ENCODE measurements at regions not wholly inside any gene's neighbourhood (a gene's known extent, or its start where the extent isn't known, plus 50 kb on each side); places are given as distances from the start of the nearest gene placed in this dataset.

GRCh38 chr5:99315413-99316183, 386.8 kb upstream of the CHD1 start:
- 52 to 58% methylated on average over 2 of the region's 2 CpGs for WGBS, 2 donors (ENCODE audit: low coverage in 1 of 2)
- H3K4me1 ChIP-seq = no peaks in the 10 kb centered on the region
- ATAC-seq = no peak
- H3K4me3 ChIP-seq = no peak overlapping the region
- TF ChIP-seq CTCF (IDR thresholded peaks at IDR 0.05) (no peak), POLR2AphosphoS5 (IDR thresholded peaks at IDR 0.05) (no peak), POLR2A (IDR thresholded peaks at IDR 0.05) (no peak), EP300 (IDR thresholded peaks at IDR 0.05) (no peak)
- no peaks in the 10 kb centered on the region for H3K27me3 ChIP-seq
- H3K27ac ChIP-seq = no peak overlapping the region
- H3K36me3 ChIP-seq = no peaks in the 10 kb centered on the region
- no peaks in the 10 kb centered on the region for H3K9me3 ChIP-seq

GRCh38 chr5:99314721-99315120, 385.9 kb upstream of the CHD1 start:
- H3K36me3 ChIP-seq = no peaks in the 10 kb centered on the region
- TF ChIP-seq EP300 (IDR thresholded peaks at IDR 0.05) (no peak), CTCF (IDR thresholded peaks at IDR 0.05) (no peak), POLR2AphosphoS5 (IDR thresholded peaks at IDR 0.05) (no peak), POLR2A (IDR thresholded peaks at IDR 0.05) (no peak)
- 18 to 29% methylated on average over 2 of the region's 2 CpGs for WGBS, 2 donors (ENCODE audit: low coverage in 1 of 2)
- H3K9me3 ChIP-seq = no peaks in the 10 kb centered on the region
- no peaks in the 10 kb centered on the region for H3K4me1 ChIP-seq
- no peak overlapping the region for H3K4me3 ChIP-seq
- no peak for ATAC-seq
- no peak overlapping the region for H3K27ac ChIP-seq
- no peaks in the 10 kb centered on the region for H3K27me3 ChIP-seq

GRCh38 chr5:99308131-99308530, 379.3 kb upstream of the CHD1 start:
- Histone ChIP-seq H3K36me3 (no peaks in the 10 kb centered on the region), H3K4me3 (no peak overlapping the region), H3K27me3 (no peaks in the 10 kb centered on the region), H3K9me3 (no peaks in the 10 kb centered on the region), H3K27ac (no peak overlapping the region), H3K4me1 (no peaks in the 10 kb centered on the region)
- ATAC-seq = no peak
- TF ChIP-seq POLR2A (IDR thresholded peaks at IDR 0.05) = no peak
- no peak for TF ChIP-seq POLR2AphosphoS5 (IDR thresholded peaks at IDR 0.05)
- no peak for TF ChIP-seq EP300 (IDR thresholded peaks at IDR 0.05)
- TF ChIP-seq CTCF (IDR thresholded peaks at IDR 0.05) = no peak
- 48 to 64% methylated on average over 1 of the region's 1 CpG for WGBS, 2 donors (ENCODE audit: low coverage in 1 of 2)

GRCh38 chr5:99305045-99305580, 376.3 kb upstream of the CHD1 start:
- H3K27me3 ChIP-seq = no peaks in the 10 kb centered on the region
- H3K9me3 ChIP-seq = no peaks in the 10 kb centered on the region
- H3K4me1 ChIP-seq = no peaks in the 10 kb centered on the region
- no peak for ATAC-seq
- no peak overlapping the region for H3K4me3 ChIP-seq
- WGBS, 2 donors (ENCODE audit: low coverage in 1 of 2) = 58 to 79% methylated on average over 4 of the region's 4 CpGs
- no peak for TF ChIP-seq POLR2AphosphoS5 (IDR thresholded peaks at IDR 0.05)
- TF ChIP-seq POLR2A (IDR thresholded peaks at IDR 0.05) = no peak
- TF ChIP-seq CTCF (IDR thresholded peaks at IDR 0.05) = no peak
- TF ChIP-seq EP300 (IDR thresholded peaks at IDR 0.05) = no peak
- no peak overlapping the region for H3K27ac ChIP-seq
- no peaks in the 10 kb centered on the region for H3K36me3 ChIP-seq

- Histone ChIP-seq H3K9me3 (no peaks in the 10 kb centered on the region), H3K4me3 (no peak overlapping the region), H3K4me1 (no peaks in the 10 kb centered on the region), H3K36me3 (no peaks in the 10 kb centered on the region), H3K27ac (no peak overlapping the region), H3K27me3 (no peaks in the 10 kb centered on the region)
- no peak for ATAC-seq
- TF ChIP-seq POLR2A (IDR thresholded peaks at IDR 0.05) (no peak), EP300 (IDR thresholded peaks at IDR 0.05) (no peak), POLR2AphosphoS5 (IDR thresholded peaks at IDR 0.05) (no peak), CTCF (IDR thresholded peaks at IDR 0.05) (no peak)
- 57 to 87% methylated on average over 1 of the region's 1 CpG for whole genome bisulfite sequencing, 2 donors (ENCODE audit: low coverage in 1 of 2)
Observed at GRCh38 chr5:99285606-99286005, 356.8 kb upstream of the CHD1 start.
